Sigmoid colon (tissue), 4 donors: ENCODE measurements at regions not wholly inside any gene's neighbourhood (a gene's known extent, or its start where the extent isn't known, plus 50 kb on each side); places are given as distances from the start of the nearest gene placed in this dataset.

Source experiments
- EP300 ChIP-seq, 4 donors: sonication (generic); formaldehyde crosslinking; IDR thresholded peaks; one replicate each; pipeline ENCODE4 v1.6.1; 2017; ENCODE audit warnings: antibody characterized with exemption in 4 of 4
- POLR2A ChIP-seq, 2 donors: fragments of 450-650 bp; IDR thresholded peaks; one replicate each; pipeline ENCODE4 v1.6.1; 2016; ENCODE audit warnings: antibody characterized with exemption in 2 of 2, mild to moderate bottlenecking in 2 of 2, moderate library complexity in 2 of 2
- TF ChIP-seq, protein P1 (sequence below), 4 experiments: fragments of 450-650 bp in 3 of 4; fragments of 200-600 bp in 1 of 4; IDR thresholded peaks; one replicate each; pipeline ENCODE4 v1.5.1; 2016 to 2019; ENCODE audit warnings: antibody characterized with exemption in 4 of 4, mild to moderate bottlenecking in 3 of 4, moderate library complexity in 2 of 4

DNA sequence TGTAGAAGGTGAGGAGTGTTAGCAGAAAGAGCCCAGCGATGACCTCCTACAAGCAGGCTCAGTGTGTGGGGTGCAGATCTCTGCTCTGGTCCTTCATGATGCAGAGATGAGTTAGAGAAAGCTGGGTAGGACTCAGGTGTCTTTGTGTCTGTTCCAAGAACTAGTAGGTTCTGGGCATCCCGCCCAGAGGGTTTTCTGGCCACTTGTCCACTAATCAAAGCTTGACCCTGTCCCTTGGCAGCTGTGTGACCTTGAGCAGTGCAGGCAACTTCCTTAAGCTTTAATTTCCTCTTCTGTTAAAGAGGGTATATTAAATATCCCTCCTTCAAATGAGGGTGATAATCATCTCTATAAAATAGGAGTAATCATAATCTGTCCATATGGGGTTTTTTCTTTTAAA, 54.7 kb upstream of the WNT4 start:
- TF ChIP-seq, protein P1, sequence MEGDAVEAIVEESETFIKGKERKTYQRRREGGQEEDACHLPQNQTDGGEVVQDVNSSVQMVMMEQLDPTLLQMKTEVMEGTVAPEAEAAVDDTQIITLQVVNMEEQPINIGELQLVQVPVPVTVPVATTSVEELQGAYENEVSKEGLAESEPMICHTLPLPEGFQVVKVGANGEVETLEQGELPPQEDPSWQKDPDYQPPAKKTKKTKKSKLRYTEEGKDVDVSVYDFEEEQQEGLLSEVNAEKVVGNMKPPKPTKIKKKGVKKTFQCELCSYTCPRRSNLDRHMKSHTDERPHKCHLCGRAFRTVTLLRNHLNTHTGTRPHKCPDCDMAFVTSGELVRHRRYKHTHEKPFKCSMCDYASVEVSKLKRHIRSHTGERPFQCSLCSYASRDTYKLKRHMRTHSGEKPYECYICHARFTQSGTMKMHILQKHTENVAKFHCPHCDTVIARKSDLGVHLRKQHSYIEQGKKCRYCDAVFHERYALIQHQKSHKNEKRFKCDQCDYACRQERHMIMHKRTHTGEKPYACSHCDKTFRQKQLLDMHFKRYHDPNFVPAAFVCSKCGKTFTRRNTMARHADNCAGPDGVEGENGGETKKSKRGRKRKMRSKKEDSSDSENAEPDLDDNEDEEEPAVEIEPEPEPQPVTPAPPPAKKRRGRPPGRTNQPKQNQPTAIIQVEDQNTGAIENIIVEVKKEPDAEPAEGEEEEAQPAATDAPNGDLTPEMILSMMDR (IDR thresholded peaks at IDR 0.05), result no peak
- TF ChIP-seq POLR2A (IDR thresholded peaks at IDR 0.05) (no peak), EP300 (IDR thresholded peaks at IDR 0.05) (no peak)
